ENCODE measurements at regions not wholly inside any gene's neighbourhood (a gene's known extent, or its start where the extent isn't known, plus 50 kb on each side); places are given as distances from the start of the nearest gene placed in this dataset.
A peak's percentile ranks its signal among the peaks of the same experiment; 100 is the strongest.

DNA sequence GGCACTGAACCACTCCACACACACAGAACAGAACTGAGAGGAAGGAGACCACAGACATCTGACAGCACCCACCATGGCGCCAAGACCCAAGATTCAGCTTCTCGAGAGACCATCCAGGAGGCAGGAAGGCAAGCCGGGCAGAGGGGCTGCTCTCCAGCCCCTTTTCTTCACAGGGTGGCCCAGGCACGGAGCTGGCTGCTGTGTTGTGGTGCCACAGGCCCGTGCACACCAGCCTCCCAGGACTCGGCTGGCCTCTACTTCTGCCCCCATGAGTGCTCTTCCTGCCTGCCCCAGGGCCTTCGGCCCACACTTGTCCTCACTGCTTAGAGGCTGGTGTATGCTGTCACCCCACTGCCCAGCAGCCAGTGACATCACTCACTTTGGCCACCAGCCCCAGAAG is 547.6 kb upstream of the RAB6C start:
- DNase-seq, result no peak

DNA sequence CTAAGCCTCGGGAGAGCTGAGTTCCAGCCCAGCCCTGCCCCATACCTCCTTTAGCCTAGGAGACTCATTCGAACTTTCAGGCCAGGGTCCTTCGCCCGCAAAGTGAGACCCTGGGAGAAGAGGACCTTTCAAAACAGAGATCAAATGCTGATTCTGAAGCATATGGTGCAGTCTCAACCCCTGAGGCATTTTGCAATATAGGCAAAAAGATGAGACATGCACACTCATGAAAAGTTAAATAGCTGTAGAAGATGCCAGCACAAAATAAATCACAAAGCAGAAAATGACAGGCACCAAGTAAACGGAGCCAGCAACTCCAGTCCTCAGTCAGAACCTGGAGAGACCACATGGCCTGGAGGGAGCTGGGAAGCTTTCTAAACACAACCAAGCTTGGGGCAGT is 542.7 kb upstream of the RAB6C start:
- no peak for DNase-seq

- DNase-seq, result no peak
These were observed 541.7 kb upstream of the RAB6C start for GRCh38 chr2:129437725-129438124.

- DNase-seq, result no peak
These were observed 540.9 kb upstream of the RAB6C start for GRCh38 chr2:129438501-129439057.

GRCh38 chr2:129439406-129440302 is 539.8 kb upstream of the RAB6C start:
- no peak for DNase-seq

DNA sequence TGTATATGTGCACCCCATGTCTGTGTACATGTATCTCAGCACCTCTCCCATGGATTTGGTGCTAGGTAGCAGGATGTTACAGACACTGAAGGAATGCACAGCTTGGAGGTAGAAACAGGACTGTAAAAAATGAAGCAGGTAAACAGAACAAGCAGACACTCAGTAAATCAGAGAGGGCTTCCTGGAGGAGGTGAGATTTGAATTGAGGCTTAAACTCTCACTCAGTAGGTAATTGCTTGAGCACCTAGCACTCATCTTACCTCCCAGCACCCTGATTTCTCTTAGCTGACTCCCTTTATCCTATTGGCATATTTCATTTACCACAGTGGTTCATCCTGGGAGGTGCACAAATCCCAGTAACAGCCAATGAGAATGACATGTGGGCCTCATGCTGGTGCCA is 537.9 kb upstream of the RAB6C start:
- no peak for DNase-seq

GRCh38 chr2:129443235-129443864 is 536.1 kb upstream of the RAB6C start:
- DNase-seq, result no peak

DNA sequence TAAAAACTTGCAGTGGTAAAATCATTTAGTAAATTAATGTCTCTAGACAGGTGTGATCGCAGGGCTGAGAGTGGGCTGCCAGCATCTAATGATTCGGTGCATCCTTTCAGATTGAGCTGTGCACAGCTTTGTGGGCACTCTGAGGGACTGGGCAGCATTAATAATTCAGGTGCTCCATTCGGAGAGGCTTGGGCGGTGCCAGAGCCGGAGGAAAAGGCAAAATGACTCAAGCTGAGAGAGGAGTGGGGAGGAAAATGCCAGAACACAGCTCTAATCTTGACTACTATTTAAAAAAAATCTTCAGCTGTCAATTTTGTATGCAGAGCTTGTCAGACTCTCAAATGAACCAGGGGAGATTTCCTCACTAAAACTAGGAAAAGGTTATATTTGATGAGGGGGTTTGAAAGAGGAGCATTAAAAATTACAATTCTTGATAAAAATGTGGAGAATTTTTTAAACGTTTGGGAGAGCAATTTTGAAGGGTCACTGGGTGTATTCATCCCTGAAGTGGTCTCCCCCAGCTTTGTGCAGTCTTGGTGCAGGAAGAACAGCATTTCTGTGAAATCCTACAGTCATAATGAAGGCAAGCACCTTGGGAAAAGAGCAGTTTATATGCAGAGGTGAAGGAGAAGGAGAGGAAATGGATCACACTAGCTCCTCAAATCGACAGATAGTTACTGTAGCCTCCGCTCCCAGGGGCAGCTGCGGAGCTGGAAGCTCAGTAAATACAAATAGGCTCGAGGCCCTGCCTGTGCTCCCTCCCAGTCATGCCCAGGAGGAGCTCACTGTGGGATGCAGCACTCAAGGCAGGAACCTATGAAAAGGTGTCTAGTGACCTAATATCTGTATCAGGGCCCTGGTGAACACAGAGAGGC is 535.4 kb upstream of the RAB6C start:
- DNase-seq, result no peak

DNA sequence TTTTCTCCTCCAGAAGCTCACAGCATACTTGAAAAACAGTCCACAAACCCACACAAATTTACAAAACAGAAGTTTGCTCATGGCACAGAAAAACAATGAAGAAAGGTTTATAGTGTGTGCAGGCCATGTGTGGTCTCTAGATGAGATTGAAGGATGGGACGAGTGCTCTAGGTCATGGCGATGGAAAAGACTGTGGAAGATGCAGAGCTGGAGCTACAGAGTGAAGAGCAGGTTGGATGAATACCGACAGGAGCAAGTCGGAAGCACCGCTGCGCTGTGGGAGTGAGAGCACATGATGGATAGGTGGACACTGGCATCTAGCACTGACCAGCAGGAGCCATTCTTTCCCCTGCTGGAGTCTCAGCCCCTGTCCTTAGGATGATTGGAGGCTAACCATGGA is 534.7 kb upstream of the RAB6C start:
- no peak for DNase-seq

DNA sequence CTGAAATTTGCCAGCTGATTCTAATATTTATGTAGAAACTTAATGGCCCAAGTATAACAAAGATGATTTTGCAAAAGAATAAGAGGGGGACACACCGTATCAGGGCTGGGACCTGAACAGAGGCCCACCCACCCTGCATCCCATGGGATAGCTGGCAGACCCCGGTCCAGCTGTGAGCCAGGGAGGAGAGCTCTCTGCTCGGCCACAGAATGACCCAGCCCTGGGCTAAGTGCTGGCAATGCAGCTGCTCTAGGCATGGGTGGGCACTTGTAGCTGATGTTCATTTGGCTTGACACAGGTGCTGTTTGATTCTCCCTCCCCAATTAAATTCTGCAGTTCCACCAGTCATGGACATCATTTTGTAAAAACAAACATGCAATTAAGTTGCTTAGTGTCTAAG is 522.8 kb upstream of the RAB6C start:
- no peak for DNase-seq

GRCh38 chr2:129457277-129457818 is 522.1 kb upstream of the RAB6C start:
- DNase-seq, result no peak

- DNase-seq, result no peak
These were observed 521.5 kb upstream of the RAB6C start for GRCh38 chr2:129458006-129458405.

- DNase-seq, result no peak
These were observed 521.0 kb upstream of the RAB6C start for GRCh38 chr2:129458436-129458835.

GRCh38 chr2:129459200-129459876 is 520.1 kb upstream of the RAB6C start:
- DNase-seq, result no peak

GRCh38 chr2:129459881-129460280 is 519.6 kb upstream of the RAB6C start:
- no peak for DNase-seq

DNA sequence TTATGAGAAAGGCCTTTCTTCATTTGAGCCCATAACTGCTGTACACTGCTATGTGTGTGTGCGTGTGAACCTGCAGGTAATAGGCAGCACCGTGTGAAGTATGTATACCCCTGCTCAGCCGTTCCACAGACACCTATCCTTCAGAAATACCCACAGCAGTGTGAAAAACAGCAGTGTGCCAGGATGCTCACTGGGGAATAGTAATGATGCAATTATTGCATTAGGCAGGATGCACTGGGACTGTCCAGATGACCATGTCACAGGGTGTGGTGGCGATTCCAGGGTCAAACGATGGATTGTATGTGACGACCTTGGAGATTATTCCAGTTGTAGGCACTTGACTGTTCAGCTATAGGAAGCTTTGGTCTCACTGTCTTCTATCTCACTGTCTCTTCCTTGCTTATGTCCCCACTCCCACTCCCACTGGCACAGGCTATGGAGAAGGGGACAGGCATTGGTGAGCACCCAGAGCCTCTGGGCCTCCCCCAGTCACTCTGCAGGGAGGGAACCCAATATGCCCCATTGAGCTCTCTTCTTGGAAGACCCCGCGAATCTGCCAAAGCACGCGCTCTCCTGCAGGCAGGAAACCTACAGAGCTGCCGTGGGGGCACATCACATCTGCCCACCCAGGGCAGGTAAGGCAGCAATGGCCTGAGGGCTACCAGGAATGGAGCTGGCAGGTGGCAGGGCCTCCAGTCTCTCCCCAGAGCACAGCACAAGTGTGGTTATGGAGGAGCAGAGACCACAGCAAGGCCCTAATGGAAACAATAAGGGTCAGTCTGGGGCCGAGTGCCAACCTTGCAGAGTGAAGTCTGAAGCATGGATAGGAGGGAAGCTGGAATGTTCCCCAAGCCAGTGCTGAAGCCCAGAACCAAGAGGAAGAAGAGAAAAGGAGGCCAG is 518.9 kb upstream of the RAB6C start:
- no peak for DNase-seq

GRCh38 chr2:129462349-129462748 is 517.1 kb upstream of the RAB6C start:
- no peak for DNase-seq

DNA sequence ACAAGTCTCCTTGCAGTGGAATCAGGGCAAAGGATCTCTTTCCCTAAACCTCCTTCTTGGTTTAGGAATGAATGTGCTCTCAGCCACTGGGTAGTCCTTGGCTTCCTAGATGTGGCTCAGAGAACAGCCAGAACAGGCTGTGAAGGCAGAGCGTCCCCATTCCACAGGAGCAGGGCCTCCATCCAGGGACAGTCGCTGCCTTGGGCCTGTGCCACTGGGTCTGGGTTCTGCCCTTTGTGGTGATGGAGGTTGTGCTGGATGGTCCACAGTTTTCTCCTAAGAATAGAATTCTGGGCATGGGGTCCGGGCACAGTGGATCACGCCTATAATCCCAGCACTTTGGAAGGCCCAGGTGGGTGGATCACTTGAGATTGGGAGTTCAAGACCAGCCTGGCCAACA is 516.5 kb upstream of the RAB6C start:
- no peak for DNase-seq

GRCh38 chr2:129464036-129464435 is 515.4 kb upstream of the RAB6C start:
- peak; percentile 6 for DNase-seq

- no peak for DNase-seq
These were observed 514.8 kb upstream of the RAB6C start for GRCh38 chr2:129464631-129465030.

DNA sequence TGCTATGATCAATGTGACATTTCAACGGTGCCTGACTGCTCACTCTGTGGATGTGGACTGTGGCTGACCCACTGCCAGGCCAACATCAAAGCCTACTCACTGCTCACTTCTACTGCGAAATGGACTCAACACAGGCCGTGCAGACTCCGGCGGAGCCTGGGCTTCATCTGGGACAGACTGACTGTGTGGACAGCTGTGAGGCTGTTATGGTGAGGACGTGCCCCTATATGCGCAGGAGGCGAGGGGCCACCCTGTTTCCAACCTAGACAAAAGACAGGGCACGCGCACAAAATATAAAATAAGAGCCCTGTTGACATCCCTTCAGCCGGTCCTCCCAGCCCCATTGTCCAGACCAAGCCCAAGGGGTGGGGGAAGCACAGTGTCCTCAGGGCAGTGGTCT is 514.4 kb upstream of the RAB6C start:
- DNase-seq, result no peak
